Stimulated activated naive CD4-positive, alpha-beta T cell treated with Interleukin-2 at 50 U/mL for 16 hours (primary cell): ENCODE measurements at regions not wholly inside any gene's neighbourhood (a gene's known extent, or its start where the extent isn't known, plus 50 kb on each side); places are given as distances from the start of the nearest gene placed in this dataset.

ENCODE experiments used
- DNase-seq: peaks from one replicate; lab custom pipeline; 2025; lab: John Stamatoyannopoulos, UW

- DNase-seq = no peak
Observed at GRCh38 chr14:61625165-61625564, 70.1 kb upstream of the HIF1A start.

- no peak for DNase-seq
Observed at GRCh38 chr14:61627612-61628011, 67.7 kb upstream of the HIF1A start.

GRCh38 chr14:61628016-61628725 lies 67.1 kb upstream of the HIF1A start:
- DNase-seq = no peak

- DNase-seq = no peak
Observed at GRCh38 chr14:61630399-61631044, 64.8 kb upstream of the HIF1A start.

GRCh38 chr14:61631045-61631687 lies 64.1 kb upstream of the HIF1A start:
- no peak for DNase-seq

DNA sequence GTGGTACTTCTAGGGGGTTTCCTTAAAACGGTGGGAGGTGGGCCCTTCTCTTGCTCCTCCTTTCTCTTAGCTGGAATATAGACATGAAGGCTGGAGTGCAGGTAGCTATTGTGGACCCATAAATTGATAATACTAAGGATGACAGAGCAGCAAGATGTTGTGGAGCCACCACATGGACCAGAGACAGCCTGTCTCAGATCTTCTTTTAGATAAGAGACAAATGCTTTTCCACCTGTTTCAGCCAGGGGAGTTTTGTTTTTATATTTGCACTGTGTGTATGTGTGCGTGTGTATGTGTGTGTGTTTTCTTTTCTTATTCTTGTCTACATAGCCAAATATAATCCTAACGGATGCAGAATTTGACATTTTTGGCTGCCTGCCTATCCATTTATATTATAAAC lies 62.9 kb upstream of the HIF1A start:
- no peak for DNase-seq

- no peak for DNase-seq
Observed at GRCh38 chr14:61632807-61633206, 62.5 kb upstream of the HIF1A start.

DNA sequence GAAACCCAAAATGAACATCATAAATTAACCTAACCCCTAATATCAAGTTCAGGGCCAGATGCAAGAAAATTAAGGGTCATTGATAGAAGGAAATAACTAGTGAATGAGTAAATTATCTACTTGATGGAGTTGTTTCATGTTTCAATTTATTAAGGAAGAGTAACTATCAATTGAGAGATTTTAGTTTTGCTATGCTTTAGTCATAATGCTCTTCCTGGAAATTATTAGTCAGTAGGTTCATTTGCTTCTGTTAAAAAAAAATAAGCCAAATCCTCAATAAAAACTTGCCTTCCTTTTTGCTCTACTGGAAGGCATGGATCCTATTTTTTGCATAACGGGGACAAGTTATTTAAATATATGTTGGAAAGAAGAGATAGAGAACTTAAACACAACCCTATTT lies 59.0 kb upstream of the HIF1A start:
- no peak for DNase-seq

DNA sequence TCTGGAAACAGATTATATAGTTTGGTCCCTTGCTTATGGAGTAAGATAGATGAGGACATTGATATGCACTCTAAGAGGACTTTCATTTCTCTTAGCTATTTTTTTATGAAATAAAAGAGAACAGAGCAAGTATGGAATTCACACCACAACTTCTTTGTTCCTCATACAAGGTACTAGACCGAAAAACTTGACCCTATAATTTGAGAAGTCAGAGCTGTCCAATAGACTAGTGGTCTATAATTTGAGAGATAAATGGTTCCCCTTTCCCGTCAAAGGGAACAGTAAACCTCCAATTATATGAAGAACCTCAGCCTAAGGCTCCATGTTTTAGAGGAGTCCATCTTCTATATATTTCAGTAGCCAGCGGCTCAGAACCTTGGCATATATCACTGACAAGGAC lies 58.5 kb upstream of the HIF1A start:
- no peak for DNase-seq

GRCh38 chr14:61638595-61639387 lies 56.5 kb upstream of the HIF1A start:
- DNase-seq = no peak

DNA sequence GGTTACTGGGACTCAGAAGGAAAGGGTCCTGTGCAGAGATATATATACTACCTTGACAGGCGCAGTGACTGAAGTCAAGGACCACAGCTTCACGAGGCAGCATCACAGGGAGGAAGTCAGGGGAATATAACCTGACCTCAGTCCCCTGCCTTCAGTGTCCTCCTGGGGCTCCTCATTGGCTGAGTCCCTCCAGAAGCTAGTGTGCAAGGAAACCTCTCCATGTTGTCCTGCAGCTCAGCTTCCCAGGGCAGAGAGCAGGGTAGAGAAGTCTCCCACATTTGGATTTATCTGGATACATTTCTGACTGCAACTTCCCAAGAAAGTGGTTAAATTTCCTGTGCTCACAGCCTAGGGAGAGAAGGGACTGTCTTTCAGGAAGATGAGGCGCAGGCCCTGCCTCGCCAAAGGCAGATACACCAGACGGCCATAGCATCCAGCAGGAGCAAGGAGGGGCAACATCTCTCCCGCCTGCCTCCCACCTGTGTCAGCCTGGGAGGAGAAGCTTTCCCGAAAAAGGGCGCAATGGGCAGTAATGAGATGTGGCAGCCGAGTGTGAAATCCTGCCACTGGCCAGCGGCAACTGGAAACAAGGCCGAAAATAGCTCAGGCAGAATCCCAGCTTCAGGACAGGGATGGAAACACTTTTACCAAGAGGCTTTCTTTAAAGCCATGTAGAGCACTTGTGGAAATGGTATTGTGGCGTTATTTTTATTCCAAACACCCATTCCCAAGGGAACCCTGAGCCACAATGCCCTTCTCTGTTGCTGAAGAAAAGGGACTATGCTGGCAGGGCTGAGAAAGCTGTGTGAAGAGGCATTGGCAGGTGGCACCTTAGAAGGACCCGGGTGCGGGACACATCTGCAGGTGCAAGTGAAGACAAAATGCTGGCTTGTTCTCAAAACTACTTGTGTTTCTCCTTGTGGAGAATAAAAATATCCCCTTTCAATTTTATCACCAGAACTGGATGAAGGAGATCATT lies 54.9 kb upstream of the HIF1A start:
- no peak for DNase-seq

GRCh38 chr14:61641914-61642613 lies 53.2 kb upstream of the HIF1A start:
- no peak for DNase-seq

- DNase-seq = no peak
Observed at GRCh38 chr14:61642614-61642982, 52.7 kb upstream of the HIF1A start.

DNA sequence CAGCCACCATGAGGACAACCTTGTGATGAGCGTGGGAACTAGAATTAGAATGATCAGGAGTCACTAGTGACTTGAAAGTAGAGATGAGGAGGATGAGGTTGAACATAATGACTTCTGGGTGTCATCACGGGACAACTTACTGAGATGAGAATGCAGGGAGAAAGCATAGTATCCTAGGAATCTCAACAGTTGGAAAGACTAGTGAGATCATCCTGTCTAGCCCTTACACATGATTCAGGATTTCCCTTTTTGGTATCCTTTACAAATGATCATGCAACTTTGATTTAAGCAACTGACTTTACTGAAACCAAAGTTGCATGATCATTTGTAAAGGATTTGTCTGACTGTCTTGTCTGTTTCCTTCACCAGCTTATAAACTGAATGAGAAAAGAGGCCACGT lies 51.8 kb upstream of the HIF1A start:
- no peak for DNase-seq

GRCh38 chr14:61644175-61644574 lies 51.1 kb upstream of the HIF1A start:
- DNase-seq = no peak

DNA sequence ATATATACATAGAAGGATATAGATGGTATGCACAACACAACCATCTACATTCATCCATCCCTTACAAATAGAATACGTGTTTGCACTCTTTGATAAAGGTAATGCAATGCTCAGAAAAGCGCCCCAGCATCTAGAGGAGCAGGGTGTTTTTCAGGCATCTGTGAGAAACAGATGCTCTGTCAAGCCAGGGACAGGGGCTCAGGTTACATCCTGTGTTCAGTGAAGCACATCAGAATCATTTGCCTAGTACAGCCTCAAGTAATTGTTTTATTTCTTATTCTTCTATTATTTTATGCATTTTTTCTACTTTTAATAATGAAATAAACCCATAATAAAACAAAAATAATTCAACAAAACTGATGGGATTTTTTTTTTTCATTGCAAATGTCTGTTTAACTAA lies 50.5 kb upstream of the HIF1A start:
- DNase-seq = no peak

DNA sequence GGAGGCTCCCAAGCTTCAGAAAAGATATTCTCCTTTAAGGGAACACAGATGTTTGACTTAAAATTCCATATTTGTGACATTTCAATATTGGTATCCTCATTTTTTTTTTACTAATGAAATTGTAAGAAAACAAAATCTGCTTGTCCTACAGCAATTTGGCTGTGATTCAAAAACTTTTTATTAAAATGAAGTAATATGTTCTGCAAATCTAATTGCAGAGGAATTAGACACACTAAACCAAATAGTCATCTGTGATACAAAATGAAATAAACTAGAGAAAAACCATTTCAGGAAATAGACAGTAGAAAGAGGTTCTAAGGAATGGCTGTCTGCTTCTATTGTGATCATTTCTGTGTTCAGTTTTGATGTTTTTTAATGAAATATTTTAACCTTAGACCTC lies 50.1 kb upstream of the HIF1A start:
- no peak for DNase-seq
